PC-3 (cell line): ENCODE measurements at regions not wholly inside any gene's neighbourhood (a gene's known extent, or its start where the extent isn't known, plus 50 kb on each side); places are given as distances from the start of the nearest gene placed in this dataset.

Source experiments
- ATAC-seq: fragments of 200-7000 bp; cut with Tn5 transposase; 2 replicates; pipeline ENCODE4 v1.9.1; 2020; ENCODE audit warnings: mild to moderate bottlenecking, moderate library complexity
- BruUV-seq: library from RNA; stranded (reverse); fragments of 400-500 nt; replicated peaks from 2 replicates; lab custom pipeline; 2021; lab: Mats Ljungman, UMichigan
- CTCF ChIA-PET: fragments of 300-600 bp; sonication (Branson Sonifier 250); formaldehyde crosslinking; loops from one replicate; lab custom pipeline; 2022; ENCODE audit warnings: antibody characterized with exemption; lab: Charles Lee
- POLR2A ChIA-PET: fragments of 300-600 bp; sonication (Branson Sonifier 250); formaldehyde crosslinking; loops from one replicate; lab custom pipeline; 2022; ENCODE audit warnings: antibody characterized with exemption; ENCODE audit not compliant: unreplicated experiment; lab: Charles Lee
- DNase-seq: peaks from one replicate; pipeline ENCODE4 v3.0.0-alpha.2; 2015
- H2AFZ ChIP-seq: fragments of 300-600 bp; sonication (generic); 2 replicates; pipeline ENCODE4 v1.6.0; 2016; ENCODE audit warnings: antibody characterized with exemption, low read length
- H3F3A ChIP-seq: fragments of 300-600 bp; sonication (generic); one replicate; pipeline ENCODE4 v1.6.0; 2017; ENCODE audit warnings: antibody characterized with exemption, low read length, control low read depth, mild to moderate bottlenecking; ENCODE audit not compliant: unreplicated experiment
- H3K27ac ChIP-seq: fragments of 300-600 bp; sonication (generic); 2 replicates; pipeline ENCODE4 v1.5.1; 2016; ENCODE audit warnings: mild to moderate bottlenecking, low read length
- H3K27me3 ChIP-seq: fragments of 300-600 bp; sonication (generic); 2 replicates; pipeline ENCODE4 v1.6.1; 2016; ENCODE audit warnings: low read length, mixed read lengths
- H3K36me3 ChIP-seq: fragments of 300-600 bp; sonication (generic); 2 replicates; pipeline ENCODE4 v1.6.1; 2016; ENCODE audit warnings: low read depth, mixed run types, low read length, mixed read lengths
- H3K4me1 ChIP-seq: fragments of 300-600 bp; sonication (generic); 2 replicates; pipeline ENCODE4 v1.5.1; 2016; ENCODE audit warnings: low read length; ENCODE audit not compliant: insufficient read depth
- H3K4me2 ChIP-seq: fragments of 300-600 bp; sonication (generic); 2 replicates; pipeline ENCODE4 v1.6.0; 2016; ENCODE audit warnings: low read length
- H3K4me3 ChIP-seq: fragments of 300-600 bp; sonication (generic); 2 replicates; pipeline ENCODE4 v1.5.1; 2016; ENCODE audit warnings: mild to moderate bottlenecking, low read length, mixed read lengths
- H3K79me2 ChIP-seq: fragments of 300-600 bp; sonication (generic); 2 replicates; pipeline ENCODE4 v1.6.1; 2017; ENCODE audit warnings: low read length, mixed read lengths
- H3K9ac ChIP-seq: fragments of 300-600 bp; sonication (generic); 2 replicates; pipeline ENCODE4 v1.6.0; 2016; ENCODE audit warnings: mild to moderate bottlenecking, low read length
- H3K9me2 ChIP-seq: fragments of 300-600 bp; sonication (generic); replicated peaks from 2 replicates; pipeline ENCODE4 v1.6.1; 2016; ENCODE audit warnings: mixed run types, low read length, mixed read lengths
- H3K9me3 ChIP-seq: fragments of 300-600 bp; sonication (generic); 2 replicates; pipeline ENCODE4 v1.6.1; 2016; ENCODE audit warnings: low read length, mixed read lengths
- H4K20me1 ChIP-seq: fragments of 300-600 bp; sonication (generic); 2 replicates; pipeline ENCODE4 v1.6.1; 2016; ENCODE audit warnings: low read length, mixed read lengths
- CTCF ChIP-seq: fragments of 300-600 bp; sonication (generic); conservative IDR thresholded peaks from 2 replicates; pipeline ENCODE4 v1.5.1; 2017; ENCODE audit warnings: antibody characterized with exemption, low read depth, mild to moderate bottlenecking, low read length
- EZH2 ChIP-seq: fragments of 300-600 bp; sonication (generic); IDR thresholded peaks from one replicate; pipeline ENCODE4 v1.6.1; 2017; ENCODE audit warnings: antibody characterized with exemption, mild to moderate bottlenecking, low read length; ENCODE audit not compliant: unreplicated experiment
- EZH2phosphoT487 ChIP-seq: fragments of 300-600 bp; sonication (generic); IDR thresholded peaks from 2 replicates; pipeline ENCODE4 v1.6.1; 2018; ENCODE audit warnings: mild to moderate bottlenecking, antibody characterized with exemption, low read length, borderline replicate concordance
- intact Hi-C: fragments of 100-400 bp; cut with micrococcal nuclease; formaldehyde crosslinking; loops from 2 replicates; pipeline ENCODE4 v1.9.0; 2023

GRCh38 chr15:38684440-38685010, 119.9 kb upstream of the RASGRP1 start:
- H3K27ac ChIP-seq, result no peak overlapping the region
- CTCF ChIA-PET, result interaction anchor here (0.6 kb wide), 1 partner anchor 694 kb away, joined by 3 read pairs; no protein-coding TSS in a partner anchor
- no peak overlapping the region for H3K4me2 ChIP-seq
- TF ChIP-seq EZH2phosphoT487 (no peak), EZH2 (no peak), CTCF (no peak)
- H3K9me2 ChIP-seq, result no peaks in the 10 kb centered on the region
- no peak overlapping the region for H2AFZ ChIP-seq
- DNase-seq (no peak), ATAC-seq (no peak)
- no peaks in the 10 kb centered on the region for H3K9me3 ChIP-seq
- no peak overlapping the region for H3K9ac ChIP-seq
- no peaks in the 10 kb centered on the region for H3F3A ChIP-seq
- intact Hi-C loops, result no loop called here
- POLR2A ChIA-PET, result no interaction called here
- no peaks in the 10 kb centered on the region for H3K79me2 ChIP-seq
- peaks cover 6% of the 10 kb centered on the region for H3K4me1 ChIP-seq
- BruUV-seq, result no TSS peak
- H3K27me3 ChIP-seq, result no peaks in the 10 kb centered on the region
- no peak overlapping the region for H3K4me3 ChIP-seq
- H4K20me1 ChIP-seq, result no peaks in the 10 kb centered on the region
- no peaks in the 10 kb centered on the region for H3K36me3 ChIP-seq

GRCh38 chr15:38685686-38686339, 121.2 kb upstream of the RASGRP1 start:
- Histone ChIP-seq H3K9me2 (no peaks in the 10 kb centered on the region), H3K4me1 (peaks cover 6% of the 10 kb centered on the region), H2AFZ (no peak overlapping the region), H3K9ac (no peak overlapping the region), H3K9me3 (no peaks in the 10 kb centered on the region), H4K20me1 (no peaks in the 10 kb centered on the region), H3K27ac (no peak overlapping the region), H3K27me3 (no peaks in the 10 kb centered on the region), H3K36me3 (no peaks in the 10 kb centered on the region), H3K4me2 (no peak overlapping the region), H3K4me3 (no peak overlapping the region), H3K79me2 (no peaks in the 10 kb centered on the region), H3F3A (no peaks in the 10 kb centered on the region)
- intact Hi-C loops, result no loop called here
- ChIA-PET CTCF (interaction anchor here (1.5 kb wide), 1 partner anchor 14 kb away, joined by 10 read pairs; no protein-coding TSS in a partner anchor), POLR2A (interaction anchor here (0.6 kb wide), 1 partner anchor 134 kb away, joined by 3 read pairs; no protein-coding TSS in a partner anchor)
- BruUV-seq, result no TSS peak
- DNase-seq, result no peak
- no peak for TF ChIP-seq EZH2phosphoT487
- no peak for TF ChIP-seq EZH2
- no peak for TF ChIP-seq CTCF
- no peak for ATAC-seq

DNA sequence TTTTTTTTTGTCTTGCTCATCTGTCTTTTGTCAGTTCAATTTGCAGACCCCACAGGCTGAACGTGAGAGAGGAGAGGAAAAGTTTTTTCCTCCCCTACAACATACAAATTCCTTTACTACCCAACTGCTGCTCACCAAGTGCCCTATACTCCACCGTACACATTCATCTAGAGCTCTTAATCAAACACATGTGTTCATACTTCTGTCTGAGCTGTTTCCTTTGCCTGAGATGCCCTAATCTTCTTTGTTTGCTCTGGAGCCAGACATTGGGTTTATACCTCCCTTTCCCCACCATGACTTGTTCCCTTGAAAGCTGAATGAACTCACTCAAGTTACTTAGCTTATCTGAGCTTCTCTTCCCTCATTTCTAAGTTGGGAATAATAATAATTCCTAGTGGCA, 122.7 kb upstream of the RASGRP1 start:
- H3K4me2 ChIP-seq, result no peak overlapping the region
- DNase-seq, result no peak
- TF ChIP-seq CTCF (no peak), EZH2 (no peak), EZH2phosphoT487 (no peak)
- no peak overlapping the region for H3K27ac ChIP-seq
- no peak for ATAC-seq
- H3K4me1 ChIP-seq, result peaks cover 6% of the 10 kb centered on the region
- ChIA-PET CTCF (interaction anchor here (0.6 to 1.5 kb wide), 2 partner anchors 12 to 273 kb away, joined by 5 to 10 read pairs; no protein-coding TSS in a partner anchor), POLR2A (no interaction called here)
- no peak overlapping the region for H2AFZ ChIP-seq
- no peaks in the 10 kb centered on the region for H3K36me3 ChIP-seq
- H4K20me1 ChIP-seq, result no peaks in the 10 kb centered on the region
- no peaks in the 10 kb centered on the region for H3F3A ChIP-seq
- H3K9me2 ChIP-seq, result no peaks in the 10 kb centered on the region
- no peaks in the 10 kb centered on the region for H3K9me3 ChIP-seq
- BruUV-seq, result no TSS peak
- no peaks in the 10 kb centered on the region for H3K27me3 ChIP-seq
- intact Hi-C loops, result no loop called here
- no peaks in the 10 kb centered on the region for H3K79me2 ChIP-seq
- no peak overlapping the region for H3K4me3 ChIP-seq
- no peak overlapping the region for H3K9ac ChIP-seq
